Urinary bladder (tissue), 3 donors: ENCODE measurements at regions not wholly inside any gene's neighbourhood (a gene's known extent, or its start where the extent isn't known, plus 50 kb on each side); places are given as distances from the start of the nearest gene placed in this dataset.

Experiments
- DNase-seq: peaks from one replicate; pipeline ENCODE4 v3.0.0-alpha.2; 2015; ENCODE audit errors: extremely low spot score
- H3K27ac ChIP-seq: one replicate; pipeline ENCODE4 v1.5.1; 2013; ENCODE audit warnings: low read depth, mild to moderate bottlenecking, moderate library complexity
- H3K36me3 ChIP-seq: one replicate; pipeline ENCODE4 v1.6.1; 2013; ENCODE audit warnings: mild to moderate bottlenecking, moderate library complexity; ENCODE audit not compliant: insufficient read depth
- H3K4me1 ChIP-seq: one replicate; pipeline ENCODE4 v1.6.1; 2013; ENCODE audit warnings: mild to moderate bottlenecking, moderate library complexity; ENCODE audit not compliant: insufficient read depth
- H3K4me3 ChIP-seq: one replicate; pipeline ENCODE4 v1.5.1; 2013; ENCODE audit warnings: low read depth, low read length
- WGBS: extraction: QIAGEN DNeasy Blood & Tissue Kit; methylation state at CpG from one replicate; pipeline ENCODE4 v1.1.7; 2013; 5-methylcytosine and 5-hydroxymethylcytosine counted together
- donor health status: healthy with polysubstance abuse.
- donor health status: healthy.

- 60% methylated on average over 2 of the region's 2 CpGs for WGBS
- Histone ChIP-seq H3K27ac (no peak overlapping the region), H3K36me3 (no peaks in the 10 kb centered on the region), H3K4me1 (no peaks in the 10 kb centered on the region), H3K4me3 (no peak overlapping the region)
- DNase-seq, result no peak
These were observed 1462.1 kb upstream of the CDH9 start for GRCh38 chr5:28500511-28500910.

GRCh38 chr5:28499766-28500290 lies 1461.4 kb upstream of the CDH9 start:
- Histone ChIP-seq H3K4me3 (no peak overlapping the region), H3K36me3 (no peaks in the 10 kb centered on the region), H3K27ac (no peak overlapping the region), H3K4me1 (no peaks in the 10 kb centered on the region)
- no peak for DNase-seq

GRCh38 chr5:28495876-28496275 lies 1457.5 kb upstream of the CDH9 start:
- WGBS, result 77% methylated on average over 3 of the region's 3 CpGs

GRCh38 chr5:28493456-28493855 lies 1455.1 kb upstream of the CDH9 start:
- H3K4me1 ChIP-seq, result no peaks in the 10 kb centered on the region
- H3K36me3 ChIP-seq, result no peaks in the 10 kb centered on the region
- no peak for DNase-seq
- no peak overlapping the region for H3K4me3 ChIP-seq
- no peak overlapping the region for H3K27ac ChIP-seq
- WGBS, result 89% methylated on average over 1 of the region's 1 CpG

More at GRCh38 chr5:28495876-28496275, 1457.5 kb upstream of the CDH9 start:
- Histone ChIP-seq H3K27ac (no peak overlapping the region), H3K4me1 (no peaks in the 10 kb centered on the region), H3K4me3 (no peak overlapping the region), H3K36me3 (no peaks in the 10 kb centered on the region)
- no peak for DNase-seq

- DNase-seq, result no peak
- Histone ChIP-seq H3K4me3 (no peak overlapping the region), H3K4me1 (no peaks in the 10 kb centered on the region), H3K27ac (no peak overlapping the region), H3K36me3 (no peaks in the 10 kb centered on the region)
- 76% methylated on average over 2 of the region's 2 CpGs for WGBS
These were observed 1450.4 kb upstream of the CDH9 start for GRCh38 chr5:28488752-28489151.

- WGBS, result 88% methylated on average over 21 of the region's 21 CpGs
- no peak overlapping the region for H3K4me3 ChIP-seq
- H3K36me3 ChIP-seq, result no peaks in the 10 kb centered on the region
- H3K4me1 ChIP-seq, result no peaks in the 10 kb centered on the region
- no peak for DNase-seq
- no peak overlapping the region for H3K27ac ChIP-seq
These were observed 1445.1 kb upstream of the CDH9 start for GRCh38 chr5:28483327-28484025.

GRCh38 chr5:28473531-28474107 lies 1435.2 kb upstream of the CDH9 start:
- no peak for DNase-seq
- Histone ChIP-seq H3K4me3 (no peak overlapping the region), H3K4me1 (no peaks in the 10 kb centered on the region), H3K36me3 (no peaks in the 10 kb centered on the region), H3K27ac (no peak overlapping the region)
- 56% methylated on average over 4 of the region's 4 CpGs for WGBS

GRCh38 chr5:28468166-28468565 lies 1429.8 kb upstream of the CDH9 start:
- Histone ChIP-seq H3K4me1 (no peaks in the 10 kb centered on the region), H3K36me3 (no peaks in the 10 kb centered on the region), H3K27ac (no peak overlapping the region), H3K4me3 (no peak overlapping the region)
- DNase-seq, result no peak
- WGBS, result 24% methylated on average over 3 of the region's 3 CpGs

GRCh38 chr5:28463728-28464127 lies 1425.3 kb upstream of the CDH9 start:
- WGBS, result 89% methylated on average over 4 of the region's 4 CpGs
- no peaks in the 10 kb centered on the region for H3K4me1 ChIP-seq
- no peak overlapping the region for H3K27ac ChIP-seq
- no peak overlapping the region for H3K4me3 ChIP-seq
- DNase-seq, result no peak
- no peaks in the 10 kb centered on the region for H3K36me3 ChIP-seq

GRCh38 chr5:28451483-28451882 lies 1413.1 kb upstream of the CDH9 start:
- Histone ChIP-seq H3K4me3 (no peak overlapping the region), H3K4me1 (no peaks in the 10 kb centered on the region), H3K27ac (no peak overlapping the region), H3K36me3 (no peaks in the 10 kb centered on the region)
- no peak for DNase-seq

- no peak overlapping the region for H3K27ac ChIP-seq
- no peak for DNase-seq
- no peaks in the 10 kb centered on the region for H3K4me1 ChIP-seq
- no peaks in the 10 kb centered on the region for H3K36me3 ChIP-seq
- WGBS, result 31% methylated on average over 3 of the region's 3 CpGs
- no peak overlapping the region for H3K4me3 ChIP-seq
These were observed 1412.6 kb upstream of the CDH9 start for GRCh38 chr5:28450997-28451396.

- H3K27ac ChIP-seq, result no peak overlapping the region
- no peaks in the 10 kb centered on the region for H3K4me1 ChIP-seq
- DNase-seq, result no peak
- H3K4me3 ChIP-seq, result no peak overlapping the region
- H3K36me3 ChIP-seq, result no peaks in the 10 kb centered on the region
- 79% methylated on average over 4 of the region's 4 CpGs for WGBS
These were observed 1410.4 kb upstream of the CDH9 start for GRCh38 chr5:28448791-28449190.

GRCh38 chr5:28430565-28431178 lies 1392.3 kb upstream of the CDH9 start:
- no peak overlapping the region for H3K27ac ChIP-seq
- H3K36me3 ChIP-seq, result no peaks in the 10 kb centered on the region
- H3K4me3 ChIP-seq, result no peak overlapping the region
- no peak for DNase-seq
- H3K4me1 ChIP-seq, result no peaks in the 10 kb centered on the region
- 66% methylated on average over 5 of the region's 5 CpGs for WGBS

GRCh38 chr5:28421141-28421540 lies 1382.8 kb upstream of the CDH9 start:
- DNase-seq, result no peak
- Histone ChIP-seq H3K4me3 (no peak overlapping the region), H3K27ac (no peak overlapping the region), H3K36me3 (no peaks in the 10 kb centered on the region), H3K4me1 (no peaks in the 10 kb centered on the region)
- 62% methylated on average over 3 of the region's 3 CpGs for WGBS
